SK-N-SH treated with all-trans-retinoic acid at 6 μM for 48 hours (cell line): ENCODE measurements at regions not wholly inside any gene's neighbourhood (a gene's known extent, or its start where the extent isn't known, plus 50 kb on each side); places are given as distances from the start of the nearest gene placed in this dataset.

Experiments
- ATAC-seq: fragments of 200-7000 bp; cut with Tn5 transposase; 3 replicates; pipeline ENCODE4 v1.9.1; 2020; ENCODE audit warnings: mild to moderate bottlenecking, moderate library complexity
- ARNTL ChIP-seq: fragments of 450-650 bp; formaldehyde crosslinking; IDR thresholded peaks from 2 replicates; pipeline ENCODE4 v1.5.0; 2020; ENCODE audit warnings: low read depth, mild to moderate bottlenecking, moderate library complexity, borderline replicate concordance
- BACH2 ChIP-seq: fragments of 250-450 bp; sonication (Bioruptor Pico); IDR thresholded peaks from 2 replicates; pipeline ENCODE4 v1.9.0; 2021; ENCODE audit warnings: mild to moderate bottlenecking, borderline replicate concordance
- CSDC2 ChIP-seq: fragments of 250-450 bp; sonication (Bioruptor Pico); IDR thresholded peaks from 2 replicates; pipeline ENCODE4 v1.5.0; 2020; ENCODE audit warnings: mild to moderate bottlenecking, moderate library complexity
- ESRRG ChIP-seq: fragments of 250-450 bp; sonication (Bioruptor Pico); IDR thresholded peaks from 2 replicates; pipeline ENCODE4 v1.6.1; 2021; ENCODE audit warnings: mild to moderate bottlenecking
- OSR1 ChIP-seq: fragments of 250-450 bp; sonication (Bioruptor Pico); IDR thresholded peaks from 2 replicates; pipeline ENCODE4 v1.8.0; 2022; ENCODE audit warnings: moderate library complexity, mild to moderate bottlenecking, inconsistent platforms
- PPARA ChIP-seq: fragments of 250-450 bp; sonication (Bioruptor Pico); IDR thresholded peaks from 2 replicates; pipeline ENCODE4 v1.5.0; 2020; ENCODE audit warnings: mild to moderate bottlenecking, borderline replicate concordance
- RARB ChIP-seq: fragments of 250-450 bp; sonication (Bioruptor Pico); IDR thresholded peaks from 2 replicates; pipeline ENCODE4 v1.8.0; 2021; ENCODE audit warnings: mild to moderate bottlenecking, moderate library complexity
- SNAI2 ChIP-seq: fragments of 250-450 bp; sonication (Bioruptor Pico); IDR thresholded peaks from 2 replicates; pipeline ENCODE4 v1.5.0; 2020; ENCODE audit warnings: mild to moderate bottlenecking, moderate library complexity
- ZC3H10 ChIP-seq: fragments of 250-450 bp; sonication (Bioruptor Pico); IDR thresholded peaks from 2 replicates; pipeline ENCODE4 v1.5.1; 2021; ENCODE audit warnings: mild to moderate bottlenecking, moderate library complexity
- ZFP3 ChIP-seq: fragments of 250-450 bp; sonication (Bioruptor Pico); IDR thresholded peaks from 2 replicates; pipeline ENCODE4 v1.5.0; 2020; ENCODE audit warnings: mild to moderate bottlenecking, moderate library complexity
- ZNF565 ChIP-seq: fragments of 450-650 bp; formaldehyde crosslinking; conservative IDR thresholded peaks from 2 replicates; pipeline ENCODE4 v1.5.0; 2020; ENCODE audit warnings: low read depth, mild to moderate bottlenecking, moderate library complexity
- ZNF70 ChIP-seq: fragments of 450-650 bp; formaldehyde crosslinking; IDR thresholded peaks from 2 replicates; pipeline ENCODE4 v1.5.0; 2020; ENCODE audit warnings: mild to moderate bottlenecking, moderate library complexity
- ZNF8 ChIP-seq: fragments of 450-650 bp; formaldehyde crosslinking; IDR thresholded peaks from 2 replicates; pipeline ENCODE4 v1.5.0; 2020; ENCODE audit warnings: mild to moderate bottlenecking, moderate library complexity
- TF ChIP-seq, protein P1 (sequence below): fragments of 250-450 bp; sonication (Bioruptor Pico); IDR thresholded peaks from 2 replicates; pipeline ENCODE4 v1.5.1; 2021; ENCODE audit warnings: mild to moderate bottlenecking, moderate library complexity
- TF ChIP-seq, protein P2 (sequence below): fragments of 250-450 bp; sonication (Bioruptor Pico); IDR thresholded peaks from 2 replicates; pipeline ENCODE4 v1.5.1; 2020; ENCODE audit warnings: low read depth, mild to moderate bottlenecking, moderate library complexity
- TF ChIP-seq, protein P3 (sequence below): fragments of 250-450 bp; sonication (Bioruptor Pico); IDR thresholded peaks from 2 replicates; pipeline ENCODE4 v1.5.0; 2020; ENCODE audit warnings: mild to moderate bottlenecking, moderate library complexity

DNA sequence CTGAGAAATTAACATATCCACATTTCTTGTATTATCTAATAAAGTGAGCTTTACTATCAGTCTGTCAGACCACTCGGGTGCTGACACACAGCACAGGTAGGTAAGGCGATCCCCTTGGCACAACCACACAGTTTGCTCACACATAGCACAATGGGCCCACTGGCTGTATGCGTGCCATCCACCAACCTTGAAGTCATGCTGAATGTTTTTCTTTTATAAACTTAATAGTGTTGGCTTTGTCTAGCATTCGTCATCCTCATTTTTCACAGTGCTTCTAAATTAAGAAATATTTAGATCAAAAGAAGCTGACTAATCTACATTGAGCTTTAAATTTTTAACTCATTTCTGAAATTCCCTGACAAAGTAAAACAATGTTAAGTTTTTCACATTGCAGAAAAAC, 50.0 kb upstream of the PAPOLG start:
- TF ChIP-seq, protein P1, sequence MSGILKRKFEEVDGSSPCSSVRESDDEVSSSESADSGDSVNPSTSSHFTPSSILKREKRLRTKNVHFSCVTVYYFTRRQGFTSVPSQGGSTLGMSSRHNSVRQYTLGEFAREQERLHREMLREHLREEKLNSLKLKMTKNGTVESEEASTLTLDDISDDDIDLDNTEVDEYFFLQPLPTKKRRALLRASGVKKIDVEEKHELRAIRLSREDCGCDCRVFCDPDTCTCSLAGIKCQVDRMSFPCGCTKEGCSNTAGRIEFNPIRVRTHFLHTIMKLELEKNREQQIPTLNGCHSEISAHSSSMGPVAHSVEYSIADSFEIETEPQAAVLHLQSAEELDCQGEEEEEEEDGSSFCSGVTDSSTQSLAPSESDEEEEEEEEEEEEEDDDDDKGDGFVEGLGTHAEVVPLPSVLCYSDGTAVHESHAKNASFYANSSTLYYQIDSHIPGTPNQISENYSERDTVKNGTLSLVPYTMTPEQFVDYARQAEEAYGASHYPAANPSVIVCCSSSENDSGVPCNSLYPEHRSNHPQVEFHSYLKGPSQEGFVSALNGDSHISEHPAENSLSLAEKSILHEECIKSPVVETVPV (CRISPR knock-in tag), result no peak
- no peak for TF ChIP-seq CSDC2 (CRISPR knock-in tag)
- no peak for TF ChIP-seq ZC3H10
- TF ChIP-seq RARB, result no peak
- TF ChIP-seq ZNF8 (CRISPR knock-in tag), result no peak
- no peak for TF ChIP-seq OSR1
- TF ChIP-seq BACH2 (CRISPR knock-in tag), result no peak
- no peak for TF ChIP-seq ZFP3 (CRISPR knock-in tag)
- no peak for TF ChIP-seq ZNF70 (CRISPR knock-in tag)
- no peak for TF ChIP-seq PPARA (CRISPR knock-in tag)
- no peak for TF ChIP-seq ARNTL (CRISPR knock-in tag)
- TF ChIP-seq ZNF565 (CRISPR knock-in tag), result no peak
- no peak for TF ChIP-seq ESRRG
- no peak for TF ChIP-seq SNAI2
- TF ChIP-seq, protein P2, sequence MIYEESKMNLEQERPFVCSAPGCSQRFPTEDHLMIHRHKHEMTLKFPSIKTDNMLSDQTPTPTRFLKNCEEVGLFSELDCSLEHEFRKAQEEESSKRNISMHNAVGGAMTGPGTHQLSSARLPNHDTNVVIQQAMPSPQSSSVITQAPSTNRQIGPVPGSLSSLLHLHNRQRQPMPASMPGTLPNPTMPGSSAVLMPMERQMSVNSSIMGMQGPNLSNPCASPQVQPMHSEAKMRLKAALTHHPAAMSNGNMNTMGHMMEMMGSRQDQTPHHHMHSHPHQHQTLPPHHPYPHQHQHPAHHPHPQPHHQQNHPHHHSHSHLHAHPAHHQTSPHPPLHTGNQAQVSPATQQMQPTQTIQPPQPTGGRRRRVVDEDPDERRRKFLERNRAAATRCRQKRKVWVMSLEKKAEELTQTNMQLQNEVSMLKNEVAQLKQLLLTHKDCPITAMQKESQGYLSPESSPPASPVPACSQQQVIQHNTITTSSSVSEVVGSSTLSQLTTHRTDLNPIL (CRISPR knock-in tag), result no peak
- TF ChIP-seq, protein P3, sequence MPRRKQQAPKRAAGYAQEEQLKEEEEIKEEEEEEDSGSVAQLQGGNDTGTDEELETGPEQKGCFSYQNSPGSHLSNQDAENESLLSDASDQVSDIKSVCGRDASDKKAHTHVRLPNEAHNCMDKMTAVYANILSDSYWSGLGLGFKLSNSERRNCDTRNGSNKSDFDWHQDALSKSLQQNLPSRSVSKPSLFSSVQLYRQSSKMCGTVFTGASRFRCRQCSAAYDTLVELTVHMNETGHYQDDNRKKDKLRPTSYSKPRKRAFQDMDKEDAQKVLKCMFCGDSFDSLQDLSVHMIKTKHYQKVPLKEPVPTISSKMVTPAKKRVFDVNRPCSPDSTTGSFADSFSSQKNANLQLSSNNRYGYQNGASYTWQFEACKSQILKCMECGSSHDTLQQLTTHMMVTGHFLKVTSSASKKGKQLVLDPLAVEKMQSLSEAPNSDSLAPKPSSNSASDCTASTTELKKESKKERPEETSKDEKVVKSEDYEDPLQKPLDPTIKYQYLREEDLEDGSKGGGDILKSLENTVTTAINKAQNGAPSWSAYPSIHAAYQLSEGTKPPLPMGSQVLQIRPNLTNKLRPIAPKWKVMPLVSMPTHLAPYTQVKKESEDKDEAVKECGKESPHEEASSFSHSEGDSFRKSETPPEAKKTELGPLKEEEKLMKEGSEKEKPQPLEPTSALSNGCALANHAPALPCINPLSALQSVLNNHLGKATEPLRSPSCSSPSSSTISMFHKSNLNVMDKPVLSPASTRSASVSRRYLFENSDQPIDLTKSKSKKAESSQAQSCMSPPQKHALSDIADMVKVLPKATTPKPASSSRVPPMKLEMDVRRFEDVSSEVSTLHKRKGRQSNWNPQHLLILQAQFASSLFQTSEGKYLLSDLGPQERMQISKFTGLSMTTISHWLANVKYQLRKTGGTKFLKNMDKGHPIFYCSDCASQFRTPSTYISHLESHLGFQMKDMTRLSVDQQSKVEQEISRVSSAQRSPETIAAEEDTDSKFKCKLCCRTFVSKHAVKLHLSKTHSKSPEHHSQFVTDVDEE (CRISPR knock-in tag), result no peak
- no peak for ATAC-seq
